ENCODE measurements at regions not wholly inside any gene's neighbourhood (a gene's known extent, or its start where the extent isn't known, plus 50 kb on each side); places are given as distances from the start of the nearest gene placed in this dataset.

- peaks cover 3% of the 10 kb centered on the region for H3K9me3 ChIP-seq (replicated peaks; ENCODE audit: low read length)
- no peak overlapping the region for H3K9ac ChIP-seq (ENCODE audit: low read depth, low read length)
- H3K4me1 ChIP-seq (ENCODE audit: control insufficient read depth, insufficient read depth, low read length) = no peaks in the 10 kb centered on the region
- no peak overlapping the region for H3K4me3 ChIP-seq (ENCODE audit: low read length)
- H3K27me3 ChIP-seq (ENCODE audit: control insufficient read depth, insufficient read depth, low read length) = no peaks in the 10 kb centered on the region
- H3K36me3 ChIP-seq (ENCODE audit: insufficient read depth, low read length) = no peaks in the 10 kb centered on the region
- H3K4me2 ChIP-seq (ENCODE audit: low read length) = no peak overlapping the region
Measured at GRCh38 chr4:180398564-180398963, 1844.6 kb upstream of the TENM3 start.

DNA sequence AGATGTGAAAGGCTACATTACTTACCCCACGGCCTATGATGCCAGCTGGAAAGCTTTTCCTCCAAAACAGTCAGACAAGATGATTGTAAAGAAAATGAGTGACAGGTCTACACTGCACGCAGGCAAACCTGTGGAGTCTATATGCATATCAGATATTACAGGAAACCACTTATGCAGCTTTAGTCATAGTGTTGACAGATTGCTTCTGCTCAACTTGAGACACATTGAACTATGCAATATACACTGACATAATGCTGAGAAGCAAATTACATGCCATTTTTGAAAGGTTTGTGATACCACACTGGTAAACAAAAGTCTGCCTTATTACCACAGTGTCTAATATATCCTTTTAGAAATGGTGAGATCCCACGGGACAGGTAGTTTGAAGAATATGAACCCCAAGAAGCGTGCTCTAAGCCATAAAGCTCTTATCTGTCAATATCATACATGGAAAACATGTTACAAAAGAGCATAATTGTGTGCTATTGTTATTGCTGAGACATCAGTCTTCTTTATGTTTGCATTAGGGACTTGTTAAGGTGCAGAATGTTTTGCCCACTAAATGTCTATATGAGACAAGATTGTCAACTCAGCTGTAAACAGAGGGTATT lies 1835.8 kb upstream of the TENM3 start:
- Histone ChIP-seq H3K4me2 (ENCODE audit: low read length) (no peak overlapping the region), H3K27me3 (ENCODE audit: control insufficient read depth, insufficient read depth, low read length) (no peaks in the 10 kb centered on the region), H3K9ac (ENCODE audit: low read depth, low read length) (no peak overlapping the region), H3K9me3 (replicated peaks; ENCODE audit: low read length) (peaks cover 6% of the 10 kb centered on the region), H3K4me1 (ENCODE audit: control insufficient read depth, insufficient read depth, low read length) (no peaks in the 10 kb centered on the region), H3K36me3 (ENCODE audit: insufficient read depth, low read length) (no peaks in the 10 kb centered on the region), H3K4me3 (ENCODE audit: low read length) (no peak overlapping the region)

GRCh38 chr4:180418819-180419531 lies 1824.2 kb upstream of the TENM3 start:
- no peak overlapping the region for H3K4me2 ChIP-seq (ENCODE audit: low read length)
- H3K4me1 ChIP-seq (ENCODE audit: control insufficient read depth, insufficient read depth, low read length) = no peaks in the 10 kb centered on the region
- no peak overlapping the region for H3K9ac ChIP-seq (ENCODE audit: low read depth, low read length)
- H3K27me3 ChIP-seq (ENCODE audit: control insufficient read depth, insufficient read depth, low read length) = no peaks in the 10 kb centered on the region
- H3K9me3 ChIP-seq (replicated peaks; ENCODE audit: low read length) = peaks cover 7% of the 10 kb centered on the region
- no peak overlapping the region for H3K4me3 ChIP-seq (ENCODE audit: low read length)
- H3K36me3 ChIP-seq (ENCODE audit: insufficient read depth, low read length) = no peaks in the 10 kb centered on the region

DNA sequence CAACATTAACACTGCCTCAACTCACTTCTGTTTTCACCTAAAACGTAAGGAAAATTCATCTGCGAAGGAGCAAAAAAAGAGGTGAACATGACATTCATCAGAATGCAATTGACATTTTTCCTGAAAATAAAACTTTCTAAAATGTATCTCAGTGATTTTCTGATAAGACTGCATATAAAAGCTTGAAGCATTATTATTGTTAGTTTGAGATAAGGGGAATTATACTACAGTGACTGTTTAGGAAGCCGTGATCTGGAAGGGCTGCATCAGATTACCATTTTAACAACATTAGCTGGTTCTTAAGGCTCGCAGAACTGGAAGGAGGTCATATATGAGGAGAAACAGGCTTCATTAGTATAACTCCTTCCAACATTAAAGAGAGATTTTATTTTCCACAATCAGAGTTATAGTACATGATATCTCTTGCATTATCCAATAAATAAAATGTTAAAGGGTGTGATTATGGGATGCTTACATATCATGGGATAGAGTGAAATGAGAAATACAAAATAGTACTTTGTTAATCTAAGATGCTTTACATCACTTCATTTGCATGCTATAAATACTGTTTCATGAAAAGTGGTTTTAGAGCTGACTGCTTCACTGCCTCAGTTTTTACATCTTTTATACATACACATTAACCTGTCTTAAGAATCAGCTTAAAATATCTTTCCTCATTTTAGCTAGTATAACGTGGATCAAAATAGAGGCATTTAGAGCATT lies 1820.1 kb upstream of the TENM3 start:
- Histone ChIP-seq H3K4me1 (ENCODE audit: control insufficient read depth, insufficient read depth, low read length) (no peaks in the 10 kb centered on the region), H3K4me3 (ENCODE audit: low read length) (no peak overlapping the region), H3K4me2 (ENCODE audit: low read length) (no peak overlapping the region), H3K9ac (ENCODE audit: low read depth, low read length) (no peak overlapping the region), H3K27me3 (ENCODE audit: control insufficient read depth, insufficient read depth, low read length) (no peaks in the 10 kb centered on the region), H3K9me3 (replicated peaks; ENCODE audit: low read length) (no peaks in the 10 kb centered on the region), H3K36me3 (ENCODE audit: insufficient read depth, low read length) (no peaks in the 10 kb centered on the region)

DNA sequence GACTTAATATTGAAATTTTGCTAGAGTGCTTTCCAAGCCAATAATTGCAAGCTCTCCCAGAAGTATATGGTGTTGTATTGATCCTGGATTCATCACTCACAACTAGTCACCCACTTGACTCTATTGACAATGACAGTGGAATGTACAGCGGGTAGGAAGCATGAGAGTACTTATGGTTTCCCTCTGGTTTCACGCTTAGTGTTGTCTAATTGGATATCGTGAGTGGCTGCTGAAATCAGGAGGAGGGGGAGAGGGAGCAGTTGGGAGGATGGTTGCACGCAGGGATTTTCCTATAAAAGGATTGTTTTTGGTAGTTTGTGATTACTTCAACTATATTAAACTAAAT lies 1819.5 kb upstream of the TENM3 start:
- Histone ChIP-seq H3K4me3 (ENCODE audit: low read length) (no peak overlapping the region), H3K4me2 (ENCODE audit: low read length) (no peak overlapping the region), H3K4me1 (ENCODE audit: control insufficient read depth, insufficient read depth, low read length) (no peaks in the 10 kb centered on the region), H3K9me3 (replicated peaks; ENCODE audit: low read length) (no peaks in the 10 kb centered on the region), H3K9ac (ENCODE audit: low read depth, low read length) (no peak overlapping the region), H3K36me3 (ENCODE audit: insufficient read depth, low read length) (no peaks in the 10 kb centered on the region), H3K27me3 (ENCODE audit: control insufficient read depth, insufficient read depth, low read length) (no peaks in the 10 kb centered on the region)

DNA sequence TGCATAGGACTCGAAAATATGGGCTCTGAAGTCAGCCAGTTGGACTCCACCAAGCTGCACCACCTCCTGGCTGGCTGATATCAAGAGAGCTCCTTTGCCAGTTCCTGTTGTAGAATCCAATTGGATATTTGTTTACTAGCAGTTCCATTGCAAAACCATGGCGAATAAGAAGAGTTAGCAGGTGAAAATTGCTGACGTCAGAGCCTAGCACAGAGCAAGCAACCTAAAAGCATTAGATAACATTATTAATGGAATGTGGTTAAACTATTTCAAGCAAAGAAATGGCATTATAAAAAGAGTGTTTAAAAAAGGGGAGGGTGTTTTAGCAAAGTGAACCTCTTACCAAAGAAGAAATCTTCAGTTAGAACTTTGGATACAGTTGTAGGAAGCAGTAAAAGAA lies 1816.3 kb upstream of the TENM3 start:
- H3K4me1 ChIP-seq (ENCODE audit: control insufficient read depth, insufficient read depth, low read length) = no peaks in the 10 kb centered on the region
- H3K9me3 ChIP-seq (replicated peaks; ENCODE audit: low read length) = peaks cover 15% of the 10 kb centered on the region

GRCh38 chr4:180430283-180430682 lies 1812.9 kb upstream of the TENM3 start:
- Histone ChIP-seq H3K9me3 (replicated peaks; ENCODE audit: low read length) (peaks cover 15% of the 10 kb centered on the region), H3K4me3 (ENCODE audit: low read length) (no peak overlapping the region), H3K27me3 (ENCODE audit: control insufficient read depth, insufficient read depth, low read length) (no peaks in the 10 kb centered on the region), H3K4me1 (ENCODE audit: control insufficient read depth, insufficient read depth, low read length) (no peaks in the 10 kb centered on the region), H3K9ac (ENCODE audit: low read depth, low read length) (no peak overlapping the region), H3K4me2 (ENCODE audit: low read length) (no peak overlapping the region), H3K36me3 (ENCODE audit: insufficient read depth, low read length) (no peaks in the 10 kb centered on the region)

More for the DNA sequence above, 1816.3 kb upstream of the TENM3 start:
- H3K4me3 ChIP-seq (ENCODE audit: low read length) = no peak overlapping the region
- no peaks in the 10 kb centered on the region for H3K27me3 ChIP-seq (ENCODE audit: control insufficient read depth, insufficient read depth, low read length)
- no peak overlapping the region for H3K9ac ChIP-seq (ENCODE audit: low read depth, low read length)
- H3K36me3 ChIP-seq (ENCODE audit: insufficient read depth, low read length) = no peaks in the 10 kb centered on the region
- no peak overlapping the region for H3K4me2 ChIP-seq (ENCODE audit: low read length)

GRCh38 chr4:180434131-180434895 lies 1808.9 kb upstream of the TENM3 start:
- Histone ChIP-seq H3K9me3 (replicated peaks; ENCODE audit: low read length) (peaks cover 13% of the 10 kb centered on the region), H3K27me3 (ENCODE audit: control insufficient read depth, insufficient read depth, low read length) (no peaks in the 10 kb centered on the region), H3K4me1 (ENCODE audit: control insufficient read depth, insufficient read depth, low read length) (no peaks in the 10 kb centered on the region), H3K9ac (ENCODE audit: low read depth, low read length) (no peak overlapping the region), H3K36me3 (ENCODE audit: insufficient read depth, low read length) (no peaks in the 10 kb centered on the region), H3K4me3 (ENCODE audit: low read length) (no peak overlapping the region), H3K4me2 (ENCODE audit: low read length) (no peak overlapping the region)

DNA sequence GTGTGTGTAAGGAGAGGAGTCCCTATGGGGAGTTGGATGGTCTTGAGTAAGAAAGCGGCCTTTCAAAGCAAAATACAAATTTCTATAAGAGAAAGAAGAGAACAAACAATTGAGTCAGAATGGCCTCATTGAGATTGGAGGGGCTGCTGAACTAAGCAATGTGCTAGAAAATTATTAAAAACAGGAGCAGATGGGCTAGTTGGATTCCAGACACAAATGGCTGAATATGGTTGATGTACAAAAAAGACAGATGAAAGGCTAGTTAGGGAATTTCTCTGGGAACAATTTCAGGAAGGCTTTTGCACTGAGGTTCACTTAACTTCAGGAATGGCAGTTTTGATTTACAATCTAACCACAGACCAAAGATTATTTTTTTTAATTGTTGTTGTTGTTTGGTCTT lies 1806.8 kb upstream of the TENM3 start:
- Histone ChIP-seq H3K9ac (ENCODE audit: low read depth, low read length) (no peak overlapping the region), H3K9me3 (replicated peaks; ENCODE audit: low read length) (peaks cover 6% of the 10 kb centered on the region), H3K27me3 (ENCODE audit: control insufficient read depth, insufficient read depth, low read length) (no peaks in the 10 kb centered on the region), H3K4me2 (ENCODE audit: low read length) (no peak overlapping the region), H3K4me3 (ENCODE audit: low read length) (no peak overlapping the region), H3K36me3 (ENCODE audit: insufficient read depth, low read length) (no peaks in the 10 kb centered on the region), H3K4me1 (ENCODE audit: control insufficient read depth, insufficient read depth, low read length) (no peaks in the 10 kb centered on the region)

DNA sequence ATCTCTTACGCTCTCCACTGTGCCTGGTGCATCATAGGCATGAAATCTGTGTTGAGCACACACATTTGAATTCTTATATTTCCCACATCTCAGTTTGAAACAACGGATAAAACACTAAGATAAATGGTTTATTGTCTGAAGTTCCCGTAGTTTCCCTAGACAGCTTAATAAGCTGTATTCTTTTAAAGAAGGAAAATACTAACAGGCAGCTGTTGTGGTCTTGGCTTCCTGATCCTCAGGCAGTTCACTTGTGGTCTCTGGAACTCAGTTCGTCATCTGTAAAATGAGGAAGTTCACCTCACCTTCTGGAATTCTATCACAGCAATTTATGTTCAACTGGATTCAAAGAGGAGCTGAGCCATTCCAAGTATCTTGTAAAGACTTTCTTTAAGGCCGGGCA lies 1805.6 kb upstream of the TENM3 start:
- Histone ChIP-seq H3K4me1 (ENCODE audit: control insufficient read depth, insufficient read depth, low read length) (no peaks in the 10 kb centered on the region), H3K9ac (ENCODE audit: low read depth, low read length) (no peak overlapping the region), H3K4me3 (ENCODE audit: low read length) (no peak overlapping the region), H3K36me3 (ENCODE audit: insufficient read depth, low read length) (no peaks in the 10 kb centered on the region), H3K27me3 (ENCODE audit: control insufficient read depth, insufficient read depth, low read length) (no peaks in the 10 kb centered on the region), H3K4me2 (ENCODE audit: low read length) (no peak overlapping the region), H3K9me3 (replicated peaks; ENCODE audit: low read length) (peaks cover 3% of the 10 kb centered on the region)

DNA sequence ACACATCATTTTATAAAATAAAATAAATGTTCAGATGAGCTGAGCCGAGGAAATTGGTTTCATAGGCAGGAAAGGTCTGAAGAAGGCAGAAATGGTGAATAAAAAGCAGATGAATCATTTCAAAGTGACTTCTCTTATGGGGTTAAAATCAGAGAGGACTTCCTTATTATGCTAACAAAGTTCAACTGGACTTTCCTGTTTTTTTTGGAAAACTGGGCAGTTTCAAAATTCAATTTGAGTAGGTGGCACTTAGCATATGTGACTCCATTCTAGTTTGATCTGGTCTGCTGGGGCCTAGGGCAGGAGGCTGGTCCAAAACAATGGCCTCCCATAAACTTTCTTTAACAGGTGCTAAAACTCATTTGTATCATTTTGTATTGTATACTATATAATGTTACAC lies 1794.9 kb upstream of the TENM3 start:
- Histone ChIP-seq H3K4me2 (ENCODE audit: low read length) (no peak overlapping the region), H3K9ac (ENCODE audit: low read depth, low read length) (no peak overlapping the region), H3K4me3 (ENCODE audit: low read length) (no peak overlapping the region), H3K4me1 (ENCODE audit: control insufficient read depth, insufficient read depth, low read length) (no peaks in the 10 kb centered on the region), H3K36me3 (ENCODE audit: insufficient read depth, low read length) (no peaks in the 10 kb centered on the region), H3K27me3 (ENCODE audit: control insufficient read depth, insufficient read depth, low read length) (no peaks in the 10 kb centered on the region), H3K9me3 (replicated peaks; ENCODE audit: low read length) (no peaks in the 10 kb centered on the region)
